ENCODE measurements at regions not wholly inside any gene's neighbourhood (a gene's known extent, or its start where the extent isn't known, plus 50 kb on each side); places are given as distances from the start of the nearest gene placed in this dataset.
A peak's percentile ranks its signal among the peaks of the same experiment; 100 is the strongest.

GRCh38 chr5:125348936-125349831 is 602.7 kb upstream of the ZNF608 start:
- no peak overlapping the region for H3K4me3 ChIP-seq (ENCODE audit: low read depth in 1 of 3, low read length in 3 of 3)
- no peak for DNase-seq (ENCODE audit: low spot score)
- no peak overlapping the region for H3K27ac ChIP-seq (ENCODE audit: low read depth in 1 of 2, low read length in 2 of 2)
- H3K9me3 ChIP-seq (ENCODE audit: control insufficient read depth in 4 of 4, low read length in 3 of 4), result no peaks in the 10 kb centered on the region
- H3K9ac ChIP-seq (ENCODE audit: low read depth in 1 of 2, low read length in 2 of 2), result no peak overlapping the region
- 52% methylated on average over 9 of the region's 9 CpGs for WGBS
- H3K27me3 ChIP-seq (ENCODE audit: control insufficient read depth in 4 of 4, insufficient read depth in 4 of 4, low read length in 3 of 4), result no peaks in the 10 kb centered on the region
- no peaks in the 10 kb centered on the region for H3K4me1 ChIP-seq (ENCODE audit: control insufficient read depth in 4 of 4, insufficient read depth in 4 of 4, low read length in 3 of 4)
- no peaks in the 10 kb centered on the region for H3K36me3 ChIP-seq (ENCODE audit: control insufficient read depth in 4 of 4, insufficient read depth in 3 of 4, low read depth in 1 of 4, low read length in 3 of 4)
- TF ChIP-seq FOXA1 (IDR thresholded peaks at IDR 0.05) (no peak), RAD21 (IDR thresholded peaks at IDR 0.05) (peak; percentile 26 to 35), FOXA2 (IDR thresholded peaks at IDR 0.05) (no peak), GABPA (IDR thresholded peaks at IDR 0.05 in 1 of 2, conservative IDR thresholded peaks at IDR 0.05 in 1 of 2) (no peak), EGR1 (IDR thresholded peaks at IDR 0.05; ENCODE audit: low read depth in 2 of 2) (no peak), RXRA (IDR thresholded peaks at IDR 0.05) (no peak), NR2F2 (IDR thresholded peaks at IDR 0.05) (peak; percentile 57), YY1 (IDR thresholded peaks at IDR 0.05) (no peak), SP1 (IDR thresholded peaks at IDR 0.05) (no peak)
- TF ChIP-seq, protein P1, sequence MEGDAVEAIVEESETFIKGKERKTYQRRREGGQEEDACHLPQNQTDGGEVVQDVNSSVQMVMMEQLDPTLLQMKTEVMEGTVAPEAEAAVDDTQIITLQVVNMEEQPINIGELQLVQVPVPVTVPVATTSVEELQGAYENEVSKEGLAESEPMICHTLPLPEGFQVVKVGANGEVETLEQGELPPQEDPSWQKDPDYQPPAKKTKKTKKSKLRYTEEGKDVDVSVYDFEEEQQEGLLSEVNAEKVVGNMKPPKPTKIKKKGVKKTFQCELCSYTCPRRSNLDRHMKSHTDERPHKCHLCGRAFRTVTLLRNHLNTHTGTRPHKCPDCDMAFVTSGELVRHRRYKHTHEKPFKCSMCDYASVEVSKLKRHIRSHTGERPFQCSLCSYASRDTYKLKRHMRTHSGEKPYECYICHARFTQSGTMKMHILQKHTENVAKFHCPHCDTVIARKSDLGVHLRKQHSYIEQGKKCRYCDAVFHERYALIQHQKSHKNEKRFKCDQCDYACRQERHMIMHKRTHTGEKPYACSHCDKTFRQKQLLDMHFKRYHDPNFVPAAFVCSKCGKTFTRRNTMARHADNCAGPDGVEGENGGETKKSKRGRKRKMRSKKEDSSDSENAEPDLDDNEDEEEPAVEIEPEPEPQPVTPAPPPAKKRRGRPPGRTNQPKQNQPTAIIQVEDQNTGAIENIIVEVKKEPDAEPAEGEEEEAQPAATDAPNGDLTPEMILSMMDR (IDR thresholded peaks at IDR 0.05; ENCODE audit: low read depth, low read length, missing input control), result no peak

DNA sequence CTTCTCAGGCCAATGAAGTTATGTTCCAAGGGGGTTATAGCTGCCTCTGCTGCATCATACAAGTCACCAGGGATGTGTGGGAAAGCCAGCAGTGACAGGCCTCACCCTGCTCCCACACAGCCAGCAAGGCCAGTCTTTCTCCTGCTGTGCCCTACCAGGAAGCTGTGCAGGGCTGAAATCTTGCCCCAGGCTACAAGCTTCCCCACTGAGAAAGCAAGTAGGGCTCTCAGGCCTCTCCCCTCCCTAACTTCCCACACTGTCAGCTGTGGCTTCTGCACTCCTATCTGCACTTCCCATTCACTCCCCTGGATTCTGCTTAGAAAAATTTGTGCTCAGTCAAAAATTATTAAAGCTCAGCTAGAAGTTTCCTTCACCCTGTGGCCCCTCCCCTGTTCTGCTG is 611.2 kb upstream of the ZNF608 start:
- Histone ChIP-seq H3K4me3 (ENCODE audit: low read depth in 1 of 3, low read length in 3 of 3) (no peak overlapping the region), H3K4me1 (ENCODE audit: control insufficient read depth in 4 of 4, insufficient read depth in 4 of 4, low read length in 3 of 4) (no peaks in the 10 kb centered on the region), H3K9ac (ENCODE audit: low read depth in 1 of 2, low read length in 2 of 2) (no peak overlapping the region), H3K9me3 (ENCODE audit: control insufficient read depth in 4 of 4, low read length in 3 of 4) (no peaks in the 10 kb centered on the region), H3K27me3 (ENCODE audit: control insufficient read depth in 4 of 4, insufficient read depth in 4 of 4, low read length in 3 of 4) (no peaks in the 10 kb centered on the region), H3K27ac (ENCODE audit: low read depth in 1 of 2, low read length in 2 of 2) (no peak overlapping the region), H3K36me3 (ENCODE audit: control insufficient read depth in 4 of 4, insufficient read depth in 3 of 4, low read depth in 1 of 4, low read length in 3 of 4) (no peaks in the 10 kb centered on the region)
- no peak for DNase-seq (ENCODE audit: low spot score)
- TF ChIP-seq, protein P2, sequence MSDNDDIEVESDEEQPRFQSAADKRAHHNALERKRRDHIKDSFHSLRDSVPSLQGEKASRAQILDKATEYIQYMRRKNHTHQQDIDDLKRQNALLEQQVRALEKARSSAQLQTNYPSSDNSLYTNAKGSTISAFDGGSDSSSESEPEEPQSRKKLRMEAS (IDR thresholded peaks at IDR 0.05), result no peak
- TF ChIP-seq JUND (IDR thresholded peaks at IDR 0.05) (no peak), HNF4G (IDR thresholded peaks at IDR 0.05) (no peak), FOXA2 (IDR thresholded peaks at IDR 0.05) (no peak), TAF1 (conservative IDR thresholded peaks at IDR 0.05) (no peak), ATF3 (IDR thresholded peaks at IDR 0.05) (no peak), RAD21 (IDR thresholded peaks at IDR 0.05) (no peak), REST (IDR thresholded peaks at IDR 0.05) (no peak), HNF4A (conservative IDR thresholded peaks at IDR 0.05) (no peak)

All from liver (tissue), 8 donors.